Fibroblast of villous mesenchyme (primary cell): ENCODE measurements at regions not wholly inside any gene's neighbourhood (a gene's known extent, or its start where the extent isn't known, plus 50 kb on each side); places are given as distances from the start of the nearest gene placed in this dataset.
A peak's percentile ranks its signal among the peaks of the same experiment; 100 is the strongest.

Experiments
- DNase-seq: peaks from one replicate; pipeline ENCODE4 v3.0.0-alpha.2; 2010; ENCODE audit warnings: low read depth
- H3K4me3 ChIP-seq: 2 replicates; pipeline ENCODE4 v1.5.1; 2011; ENCODE audit warnings: low read depth, mild to moderate bottlenecking, low read length
- CTCF ChIP-seq: IDR thresholded peaks from 2 replicates; pipeline ENCODE4 v1.5.1; 2012; ENCODE audit warnings: low read depth, mild to moderate bottlenecking, low read length; ENCODE audit not compliant: insufficient read depth

GRCh38 chr2:188203776-188204175 is 87.9 kb upstream of the GULP1 start:
- H3K4me3 ChIP-seq = no peak overlapping the region
- peak; percentile 20 for DNase-seq
- no peak for TF ChIP-seq CTCF

GRCh38 chr2:188204824-188205223 is 86.8 kb upstream of the GULP1 start:
- DNase-seq = no peak
- no peak overlapping the region for H3K4me3 ChIP-seq
- TF ChIP-seq CTCF = no peak

- no peak for DNase-seq
- TF ChIP-seq CTCF = no peak
- no peak overlapping the region for H3K4me3 ChIP-seq
Observed at GRCh38 chr2:188207554-188207953, 84.1 kb upstream of the GULP1 start.

GRCh38 chr2:188209218-188209617 is 82.5 kb upstream of the GULP1 start:
- TF ChIP-seq CTCF = no peak
- H3K4me3 ChIP-seq = no peak overlapping the region
- DNase-seq = no peak

GRCh38 chr2:188217264-188217663 is 74.4 kb upstream of the GULP1 start:
- DNase-seq = no peak

GRCh38 chr2:188219541-188219940 is 72.1 kb upstream of the GULP1 start:
- DNase-seq = no peak
- TF ChIP-seq CTCF = no peak
- H3K4me3 ChIP-seq = no peak overlapping the region

More at GRCh38 chr2:188217264-188217663, 74.4 kb upstream of the GULP1 start:
- H3K4me3 ChIP-seq = no peak overlapping the region
- no peak for TF ChIP-seq CTCF

GRCh38 chr2:188220535-188220934 is 71.1 kb upstream of the GULP1 start:
- DNase-seq = no peak
- no peak for TF ChIP-seq CTCF
- H3K4me3 ChIP-seq = no peak overlapping the region
